AG04449 (cell line): ENCODE measurements at regions not wholly inside any gene's neighbourhood (a gene's known extent, or its start where the extent isn't known, plus 50 kb on each side); places are given as distances from the start of the nearest gene placed in this dataset.
A peak's percentile ranks its signal among the peaks of the same experiment; 100 is the strongest.

Source experiments
- CTCF ChIA-PET: fragments of 350-600 bp; formaldehyde crosslinking; extraction: SDS; loops from one replicate; lab custom pipeline; 2021; ENCODE audit warnings: antibody characterized with exemption; lab: Yijun Ruan, JAX
- POLR2A ChIA-PET: fragments of 400-600, 350-600 bp; formaldehyde crosslinking; extraction: SDS; loops from one replicate; lab custom pipeline; 2020; ENCODE audit warnings: antibody characterized with exemption, inconsistent platforms; lab: Yijun Ruan, JAX
- DNase-seq: peaks from one replicate; pipeline ENCODE4 v3.0.0-alpha.2; 2010; ENCODE audit warnings: low read depth, low spot score
- H3K4me3 ChIP-seq: 2 replicates; pipeline ENCODE4 v1.5.1; 2011; ENCODE audit warnings: low read depth, mild to moderate bottlenecking, control low read depth, low read length
- TF ChIP-seq, protein P1 (sequence below): IDR thresholded peaks from one replicate; pipeline ENCODE4 v1.5.1; 2011; ENCODE audit warnings: mild to moderate bottlenecking, moderate library complexity, low read length, control low read depth, inconsistent platforms; ENCODE audit not compliant: insufficient read depth; ENCODE audit errors: missing control alignments

DNA sequence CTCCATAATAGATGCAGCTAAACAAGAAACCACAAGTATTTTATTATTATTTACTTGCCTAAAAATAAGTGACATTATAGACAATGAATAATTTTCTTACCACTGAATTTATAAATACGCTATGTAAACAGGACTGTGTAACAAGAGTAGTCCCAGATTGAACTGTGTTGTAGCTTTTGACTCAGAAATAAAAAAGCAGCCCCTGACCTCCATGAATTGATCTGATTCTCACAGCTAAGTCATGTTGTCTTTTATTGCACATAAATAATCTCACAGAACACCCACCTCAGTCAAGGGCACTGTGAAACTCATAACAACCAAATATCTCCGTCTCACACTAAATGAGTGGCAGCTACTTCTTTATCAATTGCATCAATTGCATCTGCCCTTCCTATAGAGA lies 171.6 kb downstream of the TMX3 start:
- ChIA-PET CTCF (no interaction called here), POLR2A (no interaction called here)
- no peak for DNase-seq
- TF ChIP-seq, protein P1, sequence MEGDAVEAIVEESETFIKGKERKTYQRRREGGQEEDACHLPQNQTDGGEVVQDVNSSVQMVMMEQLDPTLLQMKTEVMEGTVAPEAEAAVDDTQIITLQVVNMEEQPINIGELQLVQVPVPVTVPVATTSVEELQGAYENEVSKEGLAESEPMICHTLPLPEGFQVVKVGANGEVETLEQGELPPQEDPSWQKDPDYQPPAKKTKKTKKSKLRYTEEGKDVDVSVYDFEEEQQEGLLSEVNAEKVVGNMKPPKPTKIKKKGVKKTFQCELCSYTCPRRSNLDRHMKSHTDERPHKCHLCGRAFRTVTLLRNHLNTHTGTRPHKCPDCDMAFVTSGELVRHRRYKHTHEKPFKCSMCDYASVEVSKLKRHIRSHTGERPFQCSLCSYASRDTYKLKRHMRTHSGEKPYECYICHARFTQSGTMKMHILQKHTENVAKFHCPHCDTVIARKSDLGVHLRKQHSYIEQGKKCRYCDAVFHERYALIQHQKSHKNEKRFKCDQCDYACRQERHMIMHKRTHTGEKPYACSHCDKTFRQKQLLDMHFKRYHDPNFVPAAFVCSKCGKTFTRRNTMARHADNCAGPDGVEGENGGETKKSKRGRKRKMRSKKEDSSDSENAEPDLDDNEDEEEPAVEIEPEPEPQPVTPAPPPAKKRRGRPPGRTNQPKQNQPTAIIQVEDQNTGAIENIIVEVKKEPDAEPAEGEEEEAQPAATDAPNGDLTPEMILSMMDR: no peak
- no peak overlapping the region for H3K4me3 ChIP-seq

DNA sequence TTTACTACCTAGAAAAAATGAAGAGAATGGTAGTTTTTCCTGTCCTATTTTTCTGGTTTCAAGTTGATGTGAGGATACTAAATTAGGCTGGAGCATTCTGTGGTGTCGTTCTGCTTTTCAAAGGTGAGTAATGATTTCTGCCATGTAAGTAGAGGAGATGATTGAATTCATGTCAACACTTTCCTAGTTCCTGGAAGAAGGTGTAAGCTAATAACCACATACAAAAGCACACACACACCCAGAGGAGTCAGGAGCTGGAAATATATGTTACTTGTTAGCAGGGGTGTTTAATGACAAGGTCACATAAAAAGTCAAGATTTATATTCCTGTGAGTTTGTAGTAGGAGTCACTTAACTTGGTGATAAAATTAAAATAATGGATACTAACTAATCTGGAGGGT lies 172.1 kb downstream of the TMX3 start:
- DNase-seq: no peak
- H3K4me3 ChIP-seq: no peak overlapping the region
- CTCF ChIA-PET: no interaction called here
- POLR2A ChIA-PET: no interaction called here
- TF ChIP-seq, protein P1: no peak

DNA sequence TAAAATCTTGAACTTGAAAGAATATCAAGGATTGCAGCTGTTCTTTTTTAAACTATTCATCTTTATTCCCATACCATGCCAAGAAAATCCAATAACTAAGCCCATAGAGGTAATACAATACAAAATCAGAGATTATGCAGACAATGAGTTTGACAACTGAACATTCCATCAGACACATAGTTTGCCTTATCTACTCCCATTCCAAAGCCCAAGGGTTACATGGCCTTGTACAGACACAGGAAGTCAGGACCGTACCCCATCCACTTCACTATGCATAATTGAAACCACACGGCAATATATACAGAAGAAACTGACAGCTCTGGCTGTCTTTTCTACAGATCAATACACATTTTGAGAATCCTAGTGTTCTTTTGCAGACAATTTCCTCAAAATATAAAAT lies 181.3 kb downstream of the TMX3 start:
- DNase-seq: no peak
- CTCF ChIA-PET: interaction anchor here (1.0 kb wide), 1 partner anchor 12 kb away, joined by 5 read pairs; no protein-coding TSS in a partner anchor
- TF ChIP-seq, protein P1: no peak
- no peak overlapping the region for H3K4me3 ChIP-seq
- POLR2A ChIA-PET: no interaction called here

DNA sequence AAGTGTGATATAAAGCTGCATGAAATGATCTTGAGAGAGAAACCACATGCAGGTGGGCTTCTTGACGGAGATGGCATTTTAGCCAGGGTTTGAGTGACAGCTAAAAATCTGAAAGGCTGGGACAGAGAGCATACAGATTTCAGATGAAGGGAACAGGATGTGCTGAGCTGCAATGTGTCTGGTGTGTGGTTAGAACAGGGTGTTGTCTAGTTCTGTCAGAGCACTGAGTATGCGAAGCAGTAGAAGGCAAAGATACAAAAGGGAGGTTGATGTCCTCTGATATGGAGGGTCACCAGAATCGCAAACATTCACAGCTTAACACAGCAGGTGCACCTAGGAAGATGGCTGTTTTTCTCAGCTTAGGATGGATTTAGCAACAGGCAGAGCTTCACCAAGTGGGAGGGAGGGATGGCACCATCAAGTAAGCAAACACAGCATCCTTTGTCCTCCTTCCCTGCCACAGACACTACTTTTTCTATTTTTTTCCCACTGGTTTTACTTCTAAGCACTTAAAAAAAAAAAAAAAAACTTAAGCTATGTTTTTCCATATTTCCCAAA lies 182.5 kb downstream of the TMX3 start:
- no peak for DNase-seq
- CTCF ChIA-PET: interaction anchor here (0.6 kb wide), 1 partner anchor 805 kb away, joined by 3 read pairs; no protein-coding TSS in a partner anchor
- POLR2A ChIA-PET: no interaction called here
- TF ChIP-seq, protein P1: no peak
- no peak overlapping the region for H3K4me3 ChIP-seq

DNA sequence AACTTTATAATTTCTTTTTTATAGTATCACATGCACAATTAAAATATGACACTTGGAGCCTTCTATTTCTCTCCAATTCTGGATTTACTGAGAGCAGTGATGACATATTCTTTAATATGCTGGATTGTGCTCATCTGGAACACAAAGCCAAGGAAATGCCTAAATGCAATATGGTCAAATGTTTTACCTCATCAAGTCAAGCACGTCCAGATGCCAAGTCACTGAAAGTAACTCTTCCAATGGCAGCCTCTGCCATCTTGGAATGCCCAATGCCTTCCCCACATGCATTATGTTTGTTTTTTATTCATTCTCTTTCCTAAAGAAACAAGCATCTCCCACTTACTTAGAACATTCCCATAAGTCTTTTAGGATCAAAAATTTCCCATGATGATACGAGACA lies 189.8 kb downstream of the TMX3 start:
- no peak overlapping the region for H3K4me3 ChIP-seq
- no peak for DNase-seq
- CTCF ChIA-PET: no interaction called here
- POLR2A ChIA-PET: no interaction called here
- TF ChIP-seq, protein P1: no peak

DNA sequence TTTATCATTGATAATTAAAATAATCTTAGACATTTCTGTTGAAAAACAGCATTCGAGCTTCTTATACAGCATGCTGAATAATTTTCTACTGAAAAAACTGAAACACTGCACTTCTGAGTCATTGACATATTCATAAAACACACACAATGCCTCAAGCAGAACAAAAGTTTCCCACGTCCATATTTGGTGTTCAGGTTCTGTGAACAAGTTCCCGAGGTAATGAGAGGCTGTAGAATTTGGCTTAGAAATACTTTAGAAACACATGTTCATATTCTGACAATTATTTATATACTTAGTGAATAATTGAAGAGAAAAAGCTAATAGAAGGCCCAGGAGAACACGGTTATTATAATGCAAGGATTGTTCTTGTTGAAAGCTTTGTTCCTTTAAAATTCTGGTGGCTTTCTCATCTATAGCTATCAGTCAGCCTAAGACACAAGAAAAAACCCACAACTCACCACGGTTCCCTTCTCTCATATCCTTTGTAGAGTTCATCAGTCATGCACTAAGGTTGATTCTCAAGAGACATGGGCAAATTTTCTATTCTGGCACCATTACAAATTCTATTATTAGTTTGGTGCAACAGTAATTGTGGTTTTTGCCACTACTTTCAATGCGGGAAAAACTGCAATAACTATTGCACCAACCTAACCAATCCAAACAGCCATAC lies 194.4 kb downstream of the TMX3 start:
- H3K4me3 ChIP-seq: no peak overlapping the region
- POLR2A ChIA-PET: no interaction called here
- CTCF ChIA-PET: no interaction called here
- peak; percentile 31 for DNase-seq
- TF ChIP-seq, protein P1: no peak
